HG03108 (cell line): ENCODE measurements at regions not wholly inside any gene's neighbourhood (a gene's known extent, or its start where the extent isn't known, plus 50 kb on each side); places are given as distances from the start of the nearest gene placed in this dataset.

Source experiments
- ATAC-seq: cut with Tn5 transposase; IDR thresholded peaks from one replicate; pipeline ENCODE4 v1.9.1; 2021; ENCODE audit warnings: moderate library complexity; ENCODE audit not compliant: unreplicated experiment

DNA sequence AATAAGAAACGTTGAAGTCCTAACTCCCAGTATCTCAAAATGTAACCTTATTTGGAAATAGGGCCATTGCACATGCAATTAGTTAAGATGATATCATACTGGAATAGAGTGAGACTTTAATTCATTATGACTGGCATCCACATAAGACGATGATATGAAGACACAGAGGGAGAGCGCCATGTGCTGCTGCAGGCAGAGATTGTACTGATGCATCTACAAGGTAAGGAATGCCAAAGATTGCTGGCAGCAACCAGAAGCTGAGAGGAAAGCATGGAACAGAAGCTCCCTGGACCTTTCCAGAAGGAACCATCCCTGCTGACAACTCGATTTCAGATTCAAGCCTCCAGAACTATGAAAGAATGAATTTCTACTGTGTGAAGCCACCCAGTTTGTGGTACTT is 697.0 kb upstream of the INTU start:
- no peak for ATAC-seq

DNA sequence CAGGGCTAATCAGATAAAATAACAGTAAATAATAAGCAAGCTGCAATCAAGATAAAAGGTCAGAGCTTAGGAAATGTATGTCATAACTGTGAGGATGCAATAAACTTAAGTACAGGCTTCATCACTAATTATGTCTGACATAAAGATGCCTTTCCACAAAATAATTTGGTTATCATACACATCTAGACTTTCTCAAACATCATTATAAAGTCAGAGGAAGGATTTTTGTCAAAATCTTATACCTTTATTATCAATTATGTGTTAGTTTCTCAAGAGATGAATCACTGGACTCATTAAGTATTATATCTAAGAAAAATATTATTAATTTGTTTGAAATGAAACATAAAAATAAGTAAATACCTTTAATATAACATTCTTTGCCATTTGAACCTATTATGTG is 695.4 kb upstream of the INTU start:
- ATAC-seq: no peak

DNA sequence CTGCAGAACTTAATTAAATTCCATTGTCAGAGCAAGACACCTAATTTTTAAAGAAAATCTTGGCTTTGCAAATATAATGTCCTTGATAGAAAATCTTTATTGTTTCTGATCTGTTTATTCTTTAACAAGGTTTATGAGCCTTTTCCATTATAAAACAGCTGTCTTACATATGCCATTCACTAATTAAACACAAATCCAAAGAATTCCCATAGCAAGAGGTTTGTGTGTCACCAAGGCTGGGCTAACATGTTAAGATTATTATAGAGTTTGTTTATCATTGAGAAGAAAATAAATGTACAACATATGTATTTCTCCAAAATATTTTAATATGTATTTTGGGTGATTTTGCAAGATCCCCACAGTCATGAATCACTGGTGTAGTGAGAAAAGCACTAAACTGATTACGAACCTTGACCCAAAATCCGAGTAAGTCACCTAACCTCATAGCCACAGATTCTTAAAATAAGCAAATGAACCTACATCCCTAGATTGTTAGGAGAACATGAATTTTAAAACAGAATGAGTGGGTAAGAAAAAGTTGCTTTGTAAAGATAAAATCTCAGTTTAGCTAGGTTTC is 694.8 kb upstream of the INTU start:
- ATAC-seq: no peak

DNA sequence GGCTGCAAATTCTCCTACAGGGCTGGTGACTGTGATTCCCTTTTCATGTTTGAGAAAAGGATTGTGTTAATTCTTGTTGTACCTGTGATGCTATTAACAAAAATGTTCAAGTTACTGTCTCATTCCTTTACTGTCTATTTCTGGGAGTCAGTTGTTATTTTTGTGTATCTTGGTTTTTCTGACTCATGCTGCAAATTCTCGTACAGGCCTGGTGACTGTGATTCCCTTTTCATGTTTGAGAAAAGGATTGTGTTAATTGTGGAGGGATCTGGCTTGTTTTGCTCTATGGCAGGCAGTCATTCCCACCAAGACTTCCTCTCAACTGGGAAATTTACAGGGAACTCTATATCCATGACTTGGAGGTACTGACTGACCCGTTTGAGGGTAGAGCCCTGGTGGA is 693.4 kb upstream of the INTU start:
- no peak for ATAC-seq

DNA sequence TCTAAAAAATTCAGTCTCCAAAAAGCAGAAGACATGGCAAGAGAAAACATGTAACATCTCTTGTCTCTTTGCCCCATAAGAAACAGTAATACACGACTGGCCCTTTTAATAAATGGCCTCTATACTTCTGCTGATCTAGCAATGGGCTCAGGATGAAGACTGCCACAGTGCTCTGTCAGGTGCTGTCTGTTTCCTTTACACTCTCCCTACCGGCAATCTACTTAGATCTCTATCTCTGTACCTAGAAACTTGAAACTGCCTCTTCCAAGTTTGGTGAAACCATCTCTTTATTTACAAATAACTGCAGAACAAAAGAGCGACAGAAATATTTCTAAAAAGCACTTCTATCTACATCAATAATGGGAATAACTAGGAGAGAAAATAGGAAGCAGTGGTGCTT is 685.2 kb upstream of the INTU start:
- ATAC-seq: no peak

DNA sequence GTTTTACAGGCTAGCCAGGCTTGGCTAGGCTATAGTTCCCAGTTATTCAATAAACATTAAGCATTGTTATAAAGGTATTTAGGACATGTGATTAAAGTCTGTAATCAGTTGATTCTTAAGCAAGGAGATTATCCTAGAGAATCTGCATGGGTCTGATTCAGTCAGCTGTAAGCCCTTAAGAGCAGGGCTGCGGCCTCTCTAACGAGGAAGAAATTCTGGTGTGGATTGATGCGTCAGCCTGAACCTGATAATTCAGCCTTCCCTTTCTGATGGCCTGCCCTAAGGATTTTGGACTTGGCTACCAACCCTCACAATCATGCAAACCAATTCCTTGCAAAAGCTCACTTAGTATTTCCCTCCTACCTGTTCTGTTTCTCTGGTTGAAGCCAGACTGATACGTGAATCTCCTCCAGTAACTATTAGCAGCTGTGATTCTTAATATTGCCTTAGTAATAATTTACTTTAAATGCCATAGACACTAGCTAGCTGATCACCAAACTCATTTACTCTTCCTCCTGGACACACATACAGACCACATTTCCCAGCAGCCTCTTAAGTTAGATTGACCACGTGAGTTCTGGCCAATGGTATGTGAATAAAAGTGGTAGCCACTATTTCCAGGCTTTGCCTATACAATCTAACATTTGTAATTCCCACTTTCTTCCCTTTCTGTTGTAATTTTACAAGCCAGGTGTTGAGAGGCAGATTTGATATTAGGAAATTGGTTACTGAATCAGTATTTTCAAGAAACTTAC is 678.0 kb upstream of the INTU start:
- ATAC-seq: no peak

DNA sequence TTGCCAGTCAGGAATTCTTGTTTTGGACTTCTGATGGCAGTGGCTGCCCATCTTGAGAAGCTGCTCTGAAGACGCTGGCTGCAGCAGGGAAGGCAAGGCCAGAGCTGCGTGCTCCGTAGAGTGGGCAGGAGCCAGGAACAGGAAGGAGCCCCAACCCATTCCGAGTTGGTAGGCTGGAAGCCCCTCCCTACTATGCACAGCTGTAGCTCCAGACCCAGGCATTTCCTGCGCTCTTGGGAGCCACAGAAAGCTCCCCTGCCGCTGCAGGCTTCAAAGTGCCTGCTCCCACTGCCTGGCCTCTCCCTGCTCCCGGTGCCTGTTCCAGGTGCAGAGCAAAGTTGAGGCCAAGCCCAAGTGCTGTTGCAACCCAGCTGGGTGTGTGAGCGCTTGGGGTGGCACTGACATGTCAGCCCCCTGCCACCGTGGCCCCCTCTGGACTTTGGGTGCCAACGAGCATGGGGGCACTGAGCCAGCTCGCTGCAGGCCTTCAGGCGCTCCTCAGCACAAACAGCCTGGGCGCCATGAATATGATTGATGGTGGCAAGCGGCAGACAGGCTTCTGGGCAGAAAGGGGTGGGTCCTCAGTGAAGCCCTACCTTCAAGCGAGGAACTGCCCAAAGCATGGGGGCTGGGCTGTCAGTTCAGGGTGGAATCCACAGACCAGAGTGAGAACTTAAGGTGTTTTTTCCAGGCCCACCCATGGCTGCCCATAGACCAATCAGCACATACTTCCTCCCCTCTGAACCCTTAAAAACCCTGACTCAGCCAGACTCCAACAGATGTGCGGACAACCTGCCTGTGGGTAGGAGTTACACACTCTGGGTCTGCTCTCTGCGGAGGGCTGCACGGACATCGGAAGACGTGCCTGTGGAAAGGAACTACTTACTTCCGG is 677.2 kb upstream of the INTU start:
- no peak for ATAC-seq

DNA sequence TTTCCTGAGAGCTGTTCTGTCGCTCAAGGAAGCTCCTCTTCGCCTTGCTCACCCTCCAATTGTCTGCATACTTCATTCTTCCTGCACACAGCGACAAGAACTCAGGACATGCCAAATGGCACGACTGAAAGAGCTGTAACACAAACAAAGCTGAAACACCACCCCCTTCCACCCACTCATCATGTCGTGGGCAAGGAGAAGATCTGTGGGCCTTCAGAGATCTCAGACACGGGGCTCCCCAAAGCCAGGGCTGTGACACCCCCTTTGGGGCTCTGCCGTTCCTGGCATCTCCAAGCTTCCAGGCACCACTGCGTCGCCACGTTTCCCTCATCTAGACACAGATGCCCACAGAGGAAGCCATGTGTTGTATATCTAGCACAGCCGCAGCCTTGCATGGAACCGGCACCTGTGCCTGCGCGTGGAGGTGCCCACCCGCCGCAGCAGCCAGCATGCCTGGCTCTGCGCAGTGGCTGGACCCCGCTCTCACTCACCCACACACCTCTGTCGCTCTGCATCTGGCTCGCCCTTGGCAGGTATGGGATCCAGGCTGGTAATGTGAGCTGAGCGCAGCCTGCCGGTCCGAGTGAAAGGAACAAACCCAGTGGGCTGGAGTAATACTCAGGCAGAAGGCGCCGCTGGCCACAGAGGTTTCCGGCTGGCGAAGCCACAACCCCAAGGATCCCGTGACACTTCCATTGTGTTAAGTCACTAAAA is 676.4 kb upstream of the INTU start:
- ATAC-seq: no peak

DNA sequence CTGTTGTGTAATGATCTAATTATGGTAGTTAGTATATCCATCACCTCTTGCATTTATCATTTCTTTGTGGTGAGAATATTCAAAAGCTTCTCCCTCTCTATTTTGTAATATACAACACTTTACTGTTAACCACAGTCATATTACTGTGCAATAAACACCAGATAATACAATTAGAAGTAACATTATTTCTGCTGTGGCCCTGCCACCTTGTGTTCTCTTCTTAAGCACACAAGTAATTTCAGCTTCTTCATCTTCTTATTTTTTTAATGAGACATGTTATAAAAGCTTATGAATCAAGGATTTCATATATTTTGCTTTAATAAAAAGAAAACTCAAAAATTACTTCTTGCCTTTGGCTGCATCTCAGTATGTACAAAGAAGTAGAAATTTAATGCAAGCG is 675.2 kb upstream of the INTU start:
- ATAC-seq: no peak

DNA sequence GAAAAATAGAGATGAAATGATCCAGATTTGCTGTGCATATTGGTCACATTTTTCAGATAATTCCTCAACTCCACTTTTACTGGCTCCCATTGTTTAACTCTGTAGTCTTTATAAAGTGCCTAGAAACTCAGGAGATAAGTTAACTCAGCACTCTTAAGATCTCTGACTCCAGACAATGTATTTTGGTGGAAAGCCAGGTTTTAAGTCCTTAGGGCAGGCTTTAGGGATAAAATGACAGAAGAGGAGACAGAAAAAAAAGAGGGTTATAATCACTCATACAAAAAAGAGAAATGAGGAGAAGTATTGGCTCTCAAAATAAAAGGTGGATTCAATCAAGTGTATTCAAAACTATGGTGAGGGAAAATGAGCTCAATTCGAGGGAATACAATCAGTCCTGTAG is 674.8 kb upstream of the INTU start:
- ATAC-seq: no peak

DNA sequence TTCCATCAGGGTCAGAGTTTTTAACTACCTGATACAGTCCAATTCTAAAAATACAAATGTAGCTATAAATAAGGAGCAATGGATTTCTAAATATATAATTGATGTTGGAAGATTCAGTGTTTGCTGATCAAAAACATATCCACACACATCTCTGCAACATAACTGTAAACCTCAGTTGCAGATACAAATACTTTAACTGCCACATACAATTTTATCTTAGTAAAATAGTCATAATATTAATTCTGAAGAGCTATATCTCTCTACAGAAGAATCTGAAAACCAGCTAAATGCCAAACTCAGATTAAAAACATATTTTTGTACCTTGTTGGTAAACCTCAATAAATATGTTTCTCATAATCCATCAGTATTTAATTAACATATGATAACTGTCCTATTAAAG is 674.3 kb upstream of the INTU start:
- no peak for ATAC-seq

DNA sequence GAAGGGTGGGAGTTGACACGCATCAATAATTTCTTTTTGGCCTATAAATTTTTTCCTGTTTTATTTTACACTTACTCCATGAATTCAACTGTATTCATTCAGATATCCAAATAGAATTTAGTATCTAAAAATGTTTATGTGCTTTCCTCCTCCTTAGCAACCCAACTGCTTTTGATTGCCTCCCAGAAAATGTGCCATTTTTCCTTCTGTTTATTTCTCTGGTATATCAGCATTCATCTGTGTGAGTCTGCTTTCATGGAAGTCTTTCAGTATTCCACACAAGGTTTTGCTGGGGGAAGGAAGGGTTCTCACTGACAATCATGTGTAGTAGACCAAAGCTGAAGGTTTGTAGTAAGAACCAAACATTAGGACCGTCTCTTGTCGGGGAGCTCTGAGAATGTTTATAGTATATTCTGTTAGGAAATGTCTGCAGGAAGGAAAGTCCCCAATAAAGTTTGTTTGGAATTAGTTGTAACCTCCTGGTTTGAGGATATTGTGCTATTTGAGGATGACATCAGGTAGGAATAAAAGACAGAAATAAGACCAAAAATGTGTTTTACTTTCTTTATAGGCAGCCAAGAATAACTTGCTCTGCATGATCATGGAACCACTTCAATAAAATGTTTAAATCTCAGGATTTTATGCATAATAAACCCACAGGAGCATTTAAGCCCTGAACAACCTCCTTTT is 673.6 kb upstream of the INTU start:
- ATAC-seq: no peak

DNA sequence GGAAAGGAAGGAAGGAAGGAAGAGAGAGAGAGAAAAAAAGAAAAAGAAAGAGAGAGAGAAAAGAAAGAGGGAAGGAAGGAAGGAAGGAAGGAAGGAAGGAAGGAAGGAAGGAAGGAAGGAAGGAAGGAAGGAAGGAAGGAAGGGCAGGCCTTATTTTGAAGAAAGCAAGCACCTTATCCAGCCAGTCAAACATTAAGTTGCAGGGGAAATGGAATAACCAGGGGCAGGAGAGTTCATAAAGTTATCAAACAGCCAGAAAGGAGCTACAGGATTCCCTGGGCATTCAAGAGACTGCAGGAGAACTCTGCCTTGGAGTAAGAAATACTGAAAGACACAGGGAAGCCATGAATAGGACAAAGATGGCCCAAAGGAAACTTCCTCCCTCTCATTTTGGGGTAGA is 672.0 kb upstream of the INTU start:
- ATAC-seq: no peak

DNA sequence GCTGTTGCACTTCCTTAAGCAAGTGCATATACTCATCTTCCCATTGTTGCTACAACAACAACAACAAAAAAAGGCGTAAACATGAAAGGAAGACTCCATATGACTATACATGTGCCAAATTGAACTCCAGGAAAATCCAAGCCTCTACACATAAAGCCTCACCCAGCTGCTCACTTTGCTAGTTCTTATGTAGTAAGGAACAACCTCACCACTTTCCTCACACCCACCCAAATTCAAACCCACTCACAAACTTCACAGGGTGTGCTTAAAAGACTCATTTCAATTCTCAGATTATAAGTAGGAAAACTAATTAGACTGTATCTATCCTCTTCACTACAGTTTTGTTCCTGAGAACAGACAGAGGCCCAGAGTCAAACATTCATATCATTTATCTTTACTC is 671.1 kb upstream of the INTU start:
- ATAC-seq: no peak

DNA sequence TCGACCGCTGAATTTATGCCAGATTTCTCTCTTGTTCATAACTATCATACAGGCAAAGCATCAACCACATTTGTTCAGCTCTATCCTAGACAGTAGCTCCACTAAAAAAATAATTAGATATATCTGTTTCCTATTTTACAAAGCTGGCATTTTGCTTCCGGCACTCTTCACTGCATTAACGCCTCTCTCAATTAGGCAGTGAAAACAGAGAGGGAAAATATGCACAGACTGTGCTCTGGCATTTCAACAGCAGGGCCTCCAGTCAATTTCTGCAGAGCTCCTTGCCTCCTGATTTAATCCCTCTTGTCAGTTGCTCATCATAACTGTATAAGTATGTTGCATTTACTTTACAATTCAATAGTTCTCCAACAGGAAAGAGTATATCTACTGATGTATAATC is 666.9 kb upstream of the INTU start:
- ATAC-seq: no peak

DNA sequence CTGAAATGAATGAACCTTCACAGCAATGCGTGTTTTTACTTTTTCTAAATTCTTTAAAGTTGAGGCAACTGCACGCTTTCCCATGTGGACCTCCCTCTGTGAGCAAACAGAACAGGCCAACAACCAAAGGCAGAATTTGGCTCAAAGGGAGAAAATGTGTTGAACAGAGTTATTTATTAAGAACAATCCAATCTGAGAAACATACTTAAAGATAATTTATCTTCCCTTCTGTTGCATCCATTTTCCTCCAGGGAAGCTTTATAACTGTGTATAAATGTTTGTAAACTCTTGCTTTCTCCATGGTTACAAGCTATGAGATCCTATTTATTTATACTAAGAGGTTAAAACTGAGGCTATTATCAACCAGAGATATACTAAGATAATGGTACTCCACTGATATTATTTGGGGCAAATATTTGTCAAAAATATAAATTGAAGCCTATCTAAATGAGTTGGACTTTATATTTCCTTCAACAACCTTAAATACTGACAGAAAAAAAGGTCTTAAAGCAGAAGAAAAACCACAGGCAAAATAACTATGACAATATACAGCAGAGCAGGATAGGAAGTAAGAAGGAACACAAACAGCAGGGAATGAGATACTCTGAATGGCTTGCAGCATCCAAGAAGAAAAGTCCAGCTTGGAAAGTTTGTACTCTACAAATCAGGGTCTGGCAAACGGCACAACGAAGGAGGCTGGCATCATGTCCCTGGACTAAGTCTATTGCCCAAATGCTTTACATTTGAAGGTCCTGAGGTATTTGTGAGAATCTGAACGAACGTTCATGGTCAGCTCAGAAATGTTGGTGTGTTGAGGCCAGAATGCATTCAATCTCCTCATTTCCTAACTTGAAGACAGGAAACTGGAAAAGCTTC is 663.2 kb upstream of the INTU start:
- ATAC-seq: no peak

DNA sequence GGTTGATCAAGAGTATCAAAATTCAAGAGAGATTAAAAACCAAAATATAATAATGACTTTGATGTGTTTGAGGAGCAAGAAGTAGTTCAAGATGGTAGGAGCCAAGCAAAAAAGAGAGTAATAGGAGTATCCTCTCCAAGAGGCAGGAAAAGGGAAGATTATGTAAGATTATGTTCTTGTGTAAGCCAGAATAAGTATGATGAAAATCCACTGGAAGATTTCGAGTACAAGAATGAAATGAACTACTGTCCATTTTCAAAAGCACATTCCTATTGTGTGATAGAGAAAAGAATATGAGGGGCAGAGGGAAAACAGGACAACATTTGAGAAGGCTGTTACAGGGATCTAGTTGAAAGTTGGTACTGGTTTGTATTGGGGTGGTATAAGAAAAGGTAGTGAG is 659.6 kb upstream of the INTU start:
- ATAC-seq: no peak

DNA sequence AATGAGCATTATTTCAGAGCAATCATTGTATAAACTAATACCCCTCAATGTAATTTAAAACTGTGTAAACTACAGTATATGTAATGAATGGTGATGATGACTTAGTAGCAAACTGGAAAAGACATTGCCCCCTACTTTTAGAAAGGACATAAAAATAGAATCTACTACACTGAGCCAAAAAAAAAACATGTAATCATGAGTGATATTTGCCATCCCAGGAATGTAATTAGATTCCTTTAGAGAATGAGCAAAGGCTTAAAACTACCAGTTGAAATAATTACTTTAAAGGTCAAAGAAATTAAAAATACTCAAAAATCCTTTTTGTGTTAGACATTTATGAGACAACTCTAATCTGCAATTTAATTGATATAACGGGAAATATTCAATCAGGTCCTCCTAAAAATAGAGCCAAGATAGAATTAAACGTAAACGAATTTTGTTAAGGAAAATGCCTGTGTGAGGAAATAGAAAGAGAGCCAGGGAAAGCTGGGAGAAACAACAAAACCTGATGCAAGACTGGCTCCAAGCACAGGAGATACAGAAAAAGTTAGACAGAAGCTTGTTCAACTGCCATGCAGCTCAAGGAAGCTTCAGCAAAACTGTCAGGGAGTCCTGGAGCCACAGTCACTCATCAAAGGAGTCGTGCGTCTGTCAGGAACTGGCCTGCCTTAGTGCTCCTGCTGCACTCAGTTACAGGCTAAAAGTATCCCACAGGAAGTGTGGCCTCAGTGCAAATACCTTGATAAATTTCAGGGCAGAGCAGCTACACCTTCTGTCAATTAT is 655.7 kb upstream of the INTU start:
- no peak for ATAC-seq

DNA sequence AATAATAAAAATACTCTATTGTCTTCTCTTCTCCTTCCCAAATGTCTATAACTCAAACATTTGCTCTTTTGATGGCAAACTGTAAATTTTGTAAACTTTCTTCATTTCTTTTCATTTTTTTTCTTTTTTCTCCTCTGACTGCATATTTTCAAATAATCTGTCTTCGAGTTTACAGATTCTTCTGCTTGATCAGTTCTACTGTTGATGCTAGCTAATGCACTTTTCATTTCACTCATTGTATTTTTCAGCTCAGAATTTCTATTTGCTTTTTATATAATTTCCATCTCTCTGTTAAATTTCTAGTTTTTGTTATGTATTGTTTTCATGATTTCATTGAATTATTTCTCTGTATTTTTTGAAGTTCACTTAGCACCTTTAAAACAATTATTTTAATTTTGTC is 646.8 kb upstream of the INTU start:
- ATAC-seq: no peak
